IPS-18a (cell line): ENCODE measurements at regions not wholly inside any gene's neighbourhood (a gene's known extent, or its start where the extent isn't known, plus 50 kb on each side); places are given as distances from the start of the nearest gene placed in this dataset.
"Not testable (repeated sequence)": the region's sequence is repeated elsewhere in the genome, so short reads cannot be mapped to it uniquely, and the experiment has no call there.

Experiments
- H3K27ac ChIP-seq: one replicate; pipeline ENCODE4 v1.5.1; 2013; ENCODE audit warnings: low read length
- H3K27me3 ChIP-seq: one replicate; pipeline ENCODE4 v1.6.1; 2013; ENCODE audit warnings: mild to moderate bottlenecking, low read length; ENCODE audit not compliant: control insufficient read depth, insufficient read depth
- H3K36me3 ChIP-seq: one replicate; pipeline ENCODE4 v1.6.1; 2013; ENCODE audit warnings: low read depth, low read length; ENCODE audit not compliant: control insufficient read depth
- H3K4me1 ChIP-seq: one replicate; pipeline ENCODE4 v1.6.1; 2013; ENCODE audit warnings: low read depth, low read length; ENCODE audit not compliant: control insufficient read depth
- H3K4me3 ChIP-seq: one replicate; pipeline ENCODE4 v1.5.1; 2013; ENCODE audit warnings: low read length
- H3K9ac ChIP-seq: one replicate; pipeline ENCODE4 v1.6.1; 2013; ENCODE audit warnings: mild to moderate bottlenecking, low read length, moderate library complexity
- H3K9me3 ChIP-seq: one replicate; pipeline ENCODE4 v1.6.1; 2013; ENCODE audit warnings: low read depth, low read length; ENCODE audit not compliant: control insufficient read depth

GRCh38 chr10:113495553-113495952, 57.3 kb upstream of the HABP2 start:
- Histone ChIP-seq H3K9me3 (no peaks in the 10 kb centered on the region), H3K9ac (no peak overlapping the region), H3K27me3 (no peaks in the 10 kb centered on the region), H3K4me1 (no peaks in the 10 kb centered on the region), H3K4me3 (no peak overlapping the region), H3K27ac (no peak overlapping the region), H3K36me3 (no peaks in the 10 kb centered on the region)

DNA sequence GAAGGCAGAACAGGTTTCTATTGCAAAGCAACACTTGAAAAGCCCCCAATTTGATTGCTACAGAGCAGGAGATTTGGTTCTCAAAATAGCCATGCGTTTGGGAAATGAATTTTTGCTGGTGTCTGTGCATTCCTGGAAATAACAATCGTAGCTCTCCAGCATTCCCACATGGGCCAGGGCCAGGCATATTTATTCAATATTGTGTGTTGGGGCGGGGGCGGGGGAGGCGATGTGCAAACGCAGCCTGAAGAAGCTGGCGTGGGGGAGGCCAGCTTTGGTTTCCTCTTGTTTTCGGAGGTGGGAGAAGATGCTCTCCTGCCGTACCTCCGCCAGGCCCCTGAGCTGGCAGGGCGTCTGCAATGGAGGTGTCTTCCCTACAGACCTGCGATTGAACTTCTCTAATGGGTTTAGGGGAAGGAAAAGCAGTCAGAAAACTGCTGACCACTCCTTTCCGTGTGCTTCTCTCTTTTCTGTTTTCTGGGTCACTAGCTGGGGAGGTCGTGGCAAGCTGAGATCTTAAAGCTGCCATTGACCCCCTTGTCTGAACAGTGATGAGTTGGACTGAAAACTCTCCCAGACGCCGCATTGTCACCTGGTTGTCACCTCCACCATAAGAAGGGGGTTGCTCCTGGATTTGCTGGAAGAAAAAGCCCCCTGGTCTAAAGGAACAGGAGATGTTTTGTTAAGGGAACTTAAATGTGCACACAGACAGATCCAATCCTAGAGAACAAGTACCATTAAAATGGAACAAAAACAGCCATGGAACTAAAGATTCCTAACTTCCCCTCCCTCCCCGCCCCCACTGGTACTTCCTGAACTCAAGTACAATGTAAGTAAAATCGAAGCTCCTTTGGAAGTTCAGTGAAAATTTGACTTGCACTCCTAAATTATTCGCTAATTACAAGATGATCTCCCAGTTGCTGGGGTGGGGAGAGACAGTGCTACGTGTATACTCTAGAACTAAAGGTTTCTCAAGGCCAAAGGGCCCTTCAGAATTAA, 56.4 kb upstream of the HABP2 start:
- Histone ChIP-seq H3K4me3 (no peak overlapping the region), H3K36me3 (no peaks in the 10 kb centered on the region), H3K27ac (no peak overlapping the region), H3K4me1 (no peaks in the 10 kb centered on the region), H3K9me3 (no peaks in the 10 kb centered on the region), H3K9ac (no peak overlapping the region), H3K27me3 (no peaks in the 10 kb centered on the region)

- H3K4me3 ChIP-seq: no peak overlapping the region
- H3K27ac ChIP-seq: no peak overlapping the region
- no peaks in the 10 kb centered on the region for H3K27me3 ChIP-seq
- no peak overlapping the region for H3K9ac ChIP-seq
- H3K36me3 ChIP-seq: no peaks in the 10 kb centered on the region
- H3K4me1 ChIP-seq: no peaks in the 10 kb centered on the region
- H3K9me3 ChIP-seq: no peaks in the 10 kb centered on the region
Observed at GRCh38 chr10:113497198-113497597, 55.7 kb upstream of the HABP2 start.

- H3K9me3 ChIP-seq: no peaks in the 10 kb centered on the region
- H3K36me3 ChIP-seq: no peaks in the 10 kb centered on the region
- no peak overlapping the region for H3K9ac ChIP-seq
- H3K27ac ChIP-seq: no peak overlapping the region
- no peaks in the 10 kb centered on the region for H3K4me1 ChIP-seq
- no peak overlapping the region for H3K4me3 ChIP-seq
- no peaks in the 10 kb centered on the region for H3K27me3 ChIP-seq
Observed at GRCh38 chr10:113498997-113499396, 53.9 kb upstream of the HABP2 start.

DNA sequence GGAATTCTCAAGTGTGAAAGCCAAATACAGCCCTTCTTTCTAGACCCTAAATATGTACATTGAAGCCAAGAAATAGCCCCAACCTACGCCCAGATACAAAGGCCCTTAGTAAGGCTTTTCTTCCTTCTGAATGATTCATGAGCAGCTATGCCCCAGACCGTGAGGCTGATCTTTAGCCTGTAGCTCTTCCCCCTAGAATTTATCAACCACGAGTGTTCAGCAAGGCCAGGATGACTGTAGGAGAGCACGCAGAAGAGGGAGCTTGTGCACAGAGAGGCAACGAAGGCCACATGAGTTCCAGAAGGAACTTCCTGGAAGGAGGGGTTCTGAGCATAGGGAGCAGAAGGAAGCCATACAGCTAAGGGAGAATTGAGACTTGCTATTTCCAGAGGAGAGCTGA, 53.0 kb upstream of the HABP2 start:
- Histone ChIP-seq H3K9ac (no peak overlapping the region), H3K9me3 (no peaks in the 10 kb centered on the region), H3K36me3 (no peaks in the 10 kb centered on the region), H3K27ac (no peak overlapping the region), H3K4me3 (no peak overlapping the region), H3K4me1 (no peaks in the 10 kb centered on the region), H3K27me3 (no peaks in the 10 kb centered on the region)

DNA sequence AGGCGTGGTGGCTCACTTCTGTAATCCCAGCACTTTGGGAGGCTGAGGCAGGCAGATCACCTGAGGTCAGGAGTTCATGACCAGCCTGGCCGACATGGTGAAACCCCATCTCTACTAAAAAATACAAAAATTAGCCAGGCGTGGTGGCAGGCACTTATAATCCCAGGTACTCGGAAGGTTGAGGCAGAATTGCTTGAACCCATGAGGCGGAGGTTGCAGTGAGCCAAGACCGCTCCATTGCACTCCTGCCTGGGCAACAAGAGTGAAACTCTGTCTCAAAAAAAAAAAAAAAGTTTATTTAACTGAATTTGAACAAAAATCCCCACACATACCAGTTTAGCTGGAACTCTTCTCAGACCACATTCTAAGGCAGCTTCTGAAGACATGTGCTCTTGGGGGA, 51.8 kb upstream of the HABP2 start:
- H3K9me3 ChIP-seq, H3K27me3 ChIP-seq, H3K9ac ChIP-seq, H3K4me3 ChIP-seq, H3K4me1 ChIP-seq, H3K36me3 ChIP-seq, H3K27ac ChIP-seq: not testable (repeated sequence)
